Adrenal gland (tissue), 5 donors: ENCODE measurements at regions not wholly inside any gene's neighbourhood (a gene's known extent, or its start where the extent isn't known, plus 50 kb on each side); places are given as distances from the start of the nearest gene placed in this dataset.
"Not testable (repeated sequence)": the region's sequence is repeated elsewhere in the genome, so short reads cannot be mapped to it uniquely, and the experiment has no call there.

ENCODE experiments used
- CTCF ChIP-seq, 6 experiments: fragments of 450-650 bp in 4 of 6; fragments of 200-600 bp in 2 of 6; sonication (generic) in 1 of 6; IDR thresholded peaks; 1 replicate in 5 of 6; 2 replicates in 1 of 6; pipeline versions ENCODE4 v1.5.1 to v1.8.0; 2016 to 2021; ENCODE audit warnings: antibody characterized with exemption in 6 of 6, mild to moderate bottlenecking in 2 of 6, moderate library complexity in 1 of 6
- POLR2A ChIP-seq, 2 donors: fragments of 450-650 bp; IDR thresholded peaks; one replicate each; pipeline ENCODE4 v1.6.1; 2017; ENCODE audit warnings: antibody characterized with exemption in 2 of 2, mild to moderate bottlenecking in 2 of 2, moderate library complexity in 1 of 2
- donor health status: DM: no; HTN: no; CAD: no.

- not testable (repeated sequence) for TF ChIP-seq CTCF, POLR2A (IDR thresholded peaks at IDR 0.05)
Measured at GRCh38 chr9:97248252-97248651, 59.2 kb upstream of the CCDC180 start.
